A549 (cell line): ENCODE measurements at regions not wholly inside any gene's neighbourhood (a gene's known extent, or its start where the extent isn't known, plus 50 kb on each side); places are given as distances from the start of the nearest gene placed in this dataset.

Experiments
- ATAC-seq, 2 experiments: fragments of 200-7000 bp in 1 of 2; fragments of >200 bp in 1 of 2; cut with Nextera tagmentation in 1 of 2; cut with Tn5 transposase in 1 of 2; 3 replicates each; pipeline versions ENCODE4 v1.8.0 to v1.9.1; 2018 to 2020; ENCODE audit warnings: mild to moderate bottlenecking in 1 of 2, moderate library complexity in 1 of 2
- CTCF ChIA-PET: fragments of 300-600 bp; sonication (Branson Sonifier 250); formaldehyde crosslinking; extraction: SDS; loops from one replicate; lab custom pipeline; 2021; ENCODE audit warnings: antibody characterized with exemption, inconsistent platforms; lab: Yijun Ruan, JAX
- POLR2A ChIA-PET: fragments of 350-600 bp; formaldehyde crosslinking; extraction: SDS; loops from one replicate; lab custom pipeline; 2021; ENCODE audit warnings: antibody characterized with exemption, inconsistent platforms; lab: Yijun Ruan, JAX
- DNase-seq, 2 experiments: peaks; one replicate each; pipeline versions ENCODE4 v3.0.0 to v3.0.0-alpha.2; 2011 to 2016; ENCODE audit warnings: low read depth in 1 of 2, low spot score in 1 of 2
- FAIRE-seq: peaks from 2 replicates; lab custom pipeline; 2011; peaks lifted over from hg19 to GRCh38; lab: Jason Lieb, UNC
- H3K27ac ChIP-seq, 2 experiments: fragments of >200 bp; sonication (Bioruptor Twin); formaldehyde crosslinking; 3 replicates each; pipeline ENCODE4 v1.5.1; 2016 to 2017
- H3K4me1 ChIP-seq: fragments of >200 bp; sonication (Bioruptor Twin); formaldehyde crosslinking; 3 replicates; pipeline ENCODE4 v1.6.1; 2016
- H3K4me2 ChIP-seq: fragments of >200 bp; sonication (Bioruptor Twin); formaldehyde crosslinking; 3 replicates; pipeline ENCODE4 v1.6.1; 2016
- H3K4me3 ChIP-seq: fragments of >200 bp; sonication (Bioruptor Twin); formaldehyde crosslinking; 3 replicates; pipeline ENCODE4 v1.5.1; 2016
- H3K9me3 ChIP-seq: fragments of >200 bp; sonication (Bioruptor Twin); formaldehyde crosslinking; 3 replicates; pipeline ENCODE4 v1.6.1; 2016
- ATOH8 ChIP-seq: fragments of 250-450 bp; sonication (Bioruptor Pico); IDR thresholded peaks from 2 replicates; pipeline ENCODE4 v1.5.0; 2020; ENCODE audit warnings: low read depth, mild to moderate bottlenecking, moderate library complexity
- BCL3 ChIP-seq: fragments of >200 bp; sonication (Bioruptor Twin); formaldehyde crosslinking; IDR thresholded peaks from 3 replicates; pipeline ENCODE4 v1.6.1; 2016
- CBX2 ChIP-seq: fragments of 200-600 bp; sonication (generic); IDR thresholded peaks from 2 replicates; pipeline ENCODE4 v1.6.1; 2016; ENCODE audit warnings: low read depth, mild to moderate bottlenecking, borderline replicate concordance
- CHD2 ChIP-seq: fragments of 150-350 bp; IDR thresholded peaks from 2 replicates; pipeline ENCODE4 v1.6.1; 2014; ENCODE audit warnings: low read length; ENCODE audit not compliant: partially characterized antibody
- ESRRA ChIP-seq: fragments of 150-350 bp; IDR thresholded peaks from 2 replicates; pipeline ENCODE4 v1.6.1; 2014; ENCODE audit warnings: mild to moderate bottlenecking, low read length, borderline replicate concordance
- FOXS1 ChIP-seq: fragments of 250-450 bp; sonication (Bioruptor Pico); IDR thresholded peaks from 2 replicates; pipeline ENCODE4 v1.5.0; 2020; ENCODE audit warnings: mild to moderate bottlenecking, moderate library complexity
- HDAC2 ChIP-seq: fragments of 200-600 bp; sonication (generic); IDR thresholded peaks from 2 replicates; pipeline ENCODE4 v1.6.1; 2016
- HEYL ChIP-seq: fragments of 250-450 bp; sonication (Bioruptor Pico); IDR thresholded peaks from 2 replicates; pipeline ENCODE4 v1.8.0; 2021; ENCODE audit warnings: mild to moderate bottlenecking, moderate library complexity
- JUN ChIP-seq, 2 experiments: fragments of >200 bp; sonication (Bioruptor Twin); formaldehyde crosslinking; IDR thresholded peaks; 2 replicates in 1 of 2; 3 replicates in 1 of 2; pipeline ENCODE4 v1.6.1; 2016 to 2017
- KDM1A ChIP-seq: fragments of 200-600 bp; sonication (generic); IDR thresholded peaks from 2 replicates; pipeline ENCODE4 v1.6.1; 2016; ENCODE audit warnings: low read depth, mild to moderate bottlenecking
- MYC ChIP-seq: IDR thresholded peaks from 2 replicates; pipeline ENCODE4 v1.6.1; 2012; ENCODE audit warnings: mild to moderate bottlenecking, inconsistent platforms, low read length, improper control_type of control experiment, borderline replicate concordance
- NR3C1 ChIP-seq: fragments of >200 bp; sonication (Bioruptor Twin); formaldehyde crosslinking; IDR thresholded peaks from 3 replicates; pipeline ENCODE4 v1.6.1; 2017
- POLR2A ChIP-seq: IDR thresholded peaks from 2 replicates; pipeline ENCODE4 v1.6.1; 2012; ENCODE audit warnings: mild to moderate bottlenecking, low read length
- RAD21 ChIP-seq, 2 experiments: fragments of >200 bp in 1 of 2; sonication (Bioruptor Twin) in 1 of 2; formaldehyde crosslinking in 1 of 2; IDR thresholded peaks in 1 of 2; conservative IDR thresholded peaks in 1 of 2; 2 replicates in 1 of 2; 3 replicates in 1 of 2; pipeline ENCODE4 v1.6.1; 2012 to 2018; ENCODE audit warnings: inconsistent platforms in 1 of 2
- SREBF2 ChIP-seq: fragments of 450-650 bp; IDR thresholded peaks from 2 replicates; pipeline ENCODE4 v1.6.1; 2014; ENCODE audit warnings: mild to moderate bottlenecking, moderate library complexity
- TFCP2L1 ChIP-seq: fragments of 250-450 bp; sonication (Bioruptor Pico); IDR thresholded peaks from 2 replicates; pipeline ENCODE4 v1.5.0; 2021; ENCODE audit warnings: mild to moderate bottlenecking
- ZSCAN20 ChIP-seq: fragments of 250-450 bp; sonication (Bioruptor Pico); IDR thresholded peaks from 2 replicates; pipeline ENCODE4 v1.8.0; 2022; ENCODE audit warnings: mild to moderate bottlenecking, moderate library complexity
- WGBS: methylation state at CpG from one replicate; pipeline ENCODE4 v1.1.6; 2017; ENCODE audit errors: missing lambda C conversion rate; 5-methylcytosine and 5-hydroxymethylcytosine counted together
- TF ChIP-seq, protein P1 (sequence below): IDR thresholded peaks from 2 replicates; pipeline ENCODE4 v1.6.1; 2012; ENCODE audit warnings: low read depth, borderline replicate concordance
- TF ChIP-seq, protein P2 (sequence below): IDR thresholded peaks from 2 replicates; pipeline ENCODE4 v1.6.1; 2012

DNA sequence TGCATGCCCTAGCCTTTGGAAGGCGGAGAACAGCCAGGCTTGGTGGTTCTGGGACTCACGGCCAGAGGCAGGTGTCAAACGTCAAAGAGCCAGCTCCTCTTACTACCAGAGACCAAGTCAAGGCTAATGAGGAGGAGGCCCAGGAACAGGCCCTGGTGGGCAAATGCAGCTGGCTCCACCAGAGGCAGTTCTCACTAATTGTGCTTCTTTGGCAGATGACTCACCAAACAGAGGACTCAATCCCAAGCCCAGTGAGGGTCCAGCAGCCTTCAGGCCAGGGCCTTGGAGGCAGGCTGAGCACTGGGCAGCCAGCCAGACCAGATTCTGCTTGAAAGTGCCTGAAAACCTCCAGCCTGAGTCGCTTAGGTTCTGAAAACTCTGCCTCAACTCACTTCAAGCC is 336.5 kb upstream of the CDH5 start:
- FAIRE-seq (no peak), DNase-seq (no peak), ATAC-seq (no peak)
- no peak overlapping the region for H3K4me3 ChIP-seq
- H3K4me1 ChIP-seq, result no peaks in the 10 kb centered on the region
- no peaks in the 10 kb centered on the region for H3K9me3 ChIP-seq
- POLR2A ChIA-PET, result no interaction called here
- WGBS, result 2% methylated on average over 4 of the region's 4 CpGs
- TF ChIP-seq ESRRA (no peak), TFCP2L1 (CRISPR knock-in tag) (no peak), FOXS1 (CRISPR knock-in tag) (no peak), JUN (IDR thresholded peaks at IDR 0.05) (no peak)
- TF ChIP-seq, protein P1, sequence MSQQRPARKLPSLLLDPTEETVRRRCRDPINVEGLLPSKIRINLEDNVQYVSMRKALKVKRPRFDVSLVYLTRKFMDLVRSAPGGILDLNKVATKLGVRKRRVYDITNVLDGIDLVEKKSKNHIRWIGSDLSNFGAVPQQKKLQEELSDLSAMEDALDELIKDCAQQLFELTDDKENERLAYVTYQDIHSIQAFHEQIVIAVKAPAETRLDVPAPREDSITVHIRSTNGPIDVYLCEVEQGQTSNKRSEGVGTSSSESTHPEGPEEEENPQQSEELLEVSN, result no peak
- TF ChIP-seq, protein P2, sequence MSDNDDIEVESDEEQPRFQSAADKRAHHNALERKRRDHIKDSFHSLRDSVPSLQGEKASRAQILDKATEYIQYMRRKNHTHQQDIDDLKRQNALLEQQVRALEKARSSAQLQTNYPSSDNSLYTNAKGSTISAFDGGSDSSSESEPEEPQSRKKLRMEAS, result no peak
- CTCF ChIA-PET, result interaction anchor here (0.6 kb wide), 1 partner anchor 602 kb away, joined by 3 read pairs; no protein-coding TSS in a partner anchor
- H3K27ac ChIP-seq, result no peak overlapping the region
- no peak overlapping the region for H3K4me2 ChIP-seq

DNA sequence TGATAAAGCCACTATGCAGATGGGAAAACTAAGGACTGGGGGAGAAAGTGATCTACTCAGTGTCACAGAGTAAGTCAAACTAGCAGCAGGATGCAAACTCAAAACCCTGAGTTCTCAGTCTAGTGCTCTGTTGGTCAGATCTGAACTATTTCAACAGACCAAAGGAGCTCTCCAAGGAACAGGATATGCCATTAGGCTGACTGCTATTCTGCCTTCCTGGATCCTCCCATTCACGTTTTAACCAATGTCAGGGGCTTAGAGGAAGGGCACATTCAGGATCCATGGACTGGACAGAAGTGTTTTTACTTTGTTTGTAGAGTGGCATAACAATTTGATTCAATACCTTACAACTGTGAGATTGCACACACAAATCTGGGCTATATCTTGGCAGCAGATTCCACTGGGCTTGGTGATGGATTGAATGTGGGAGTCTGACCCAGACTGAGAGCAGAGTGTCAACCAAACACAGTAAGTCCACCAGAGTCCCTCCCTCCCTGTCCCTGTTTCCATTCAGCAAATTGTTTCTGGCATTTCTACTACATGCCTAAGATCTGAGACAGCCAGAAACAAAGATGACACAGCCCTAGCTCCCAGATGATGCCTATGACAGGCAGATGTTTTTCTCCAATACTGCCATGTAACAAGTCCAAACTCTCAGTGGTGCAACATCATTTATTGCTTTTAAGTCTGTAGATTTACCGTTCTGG is 337.8 kb upstream of the CDH5 start:
- Histone ChIP-seq H3K4me1 (no peaks in the 10 kb centered on the region), H3K4me2 (no peak overlapping the region), H3K27ac (no peak overlapping the region), H3K9me3 (no peaks in the 10 kb centered on the region), H3K4me3 (no peak overlapping the region)
- TF ChIP-seq NR3C1 (no peak), BCL3 (no peak), ATOH8 (no peak), CHD2 (no peak), CBX2 (no peak), ZSCAN20 (CRISPR knock-in tag) (no peak), HDAC2 (no peak)
- ChIA-PET CTCF (no interaction called here), POLR2A (no interaction called here)
- no peak for FAIRE-seq
- 0% methylated on average over 2 of the region's 2 CpGs for WGBS
- DNase-seq, result no peak
- no peak for ATAC-seq

DNA sequence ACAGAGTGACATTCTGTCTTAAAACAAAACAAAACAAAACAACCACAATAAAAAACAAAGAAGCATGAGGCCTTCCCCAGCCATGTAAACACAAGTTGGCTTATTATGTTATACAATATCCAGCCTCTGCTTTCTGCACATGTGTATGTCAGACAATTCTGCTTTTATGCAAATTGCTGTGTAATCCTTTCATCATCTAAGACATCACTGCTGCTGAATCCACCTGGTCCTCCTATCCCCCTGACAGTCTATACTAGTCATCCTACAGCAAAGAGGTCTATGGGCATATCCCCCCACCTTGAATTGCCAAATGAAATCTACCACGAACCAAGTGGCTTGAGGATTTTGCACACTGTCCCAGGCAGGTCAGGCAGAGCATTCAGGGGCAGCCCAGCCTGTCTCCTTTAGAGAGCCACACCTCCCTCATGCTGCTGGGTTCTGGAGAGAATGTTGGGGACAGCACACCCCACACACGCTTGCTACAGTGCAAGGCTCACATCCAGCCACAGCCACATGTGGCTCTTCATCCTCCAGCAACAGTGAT is 339.6 kb upstream of the CDH5 start:
- ATAC-seq (no peak), DNase-seq (no peak), FAIRE-seq (no peak)
- WGBS, result no CpG with 5 or more reads among the region's 2 CpGs
- no peak overlapping the region for H3K27ac ChIP-seq
- no peaks in the 10 kb centered on the region for H3K9me3 ChIP-seq
- ChIA-PET POLR2A (no interaction called here), CTCF (no interaction called here)
- no peak overlapping the region for H3K4me3 ChIP-seq
- no peaks in the 10 kb centered on the region for H3K4me1 ChIP-seq
- no peak overlapping the region for H3K4me2 ChIP-seq
- TF ChIP-seq HEYL, result no peak
- TF ChIP-seq MYC, result no peak
- no peak for TF ChIP-seq KDM1A
- no peak for TF ChIP-seq SREBF2
- TF ChIP-seq, all 56 proteins: peak for 0

GRCh38 chr16:66026211-66026610 is 340.3 kb upstream of the CDH5 start:
- TF ChIP-seq RAD21 (conservative IDR thresholded peaks at IDR 0.05 in 1 of 2, IDR thresholded peaks at IDR 0.05 in 1 of 2) (peak in 1 of 2 experiments; percentile 32; a peak in 1 of 5 replicates), POLR2A (no peak)
- TF ChIP-seq, all 56 proteins: peak for 1
- Histone ChIP-seq H3K4me1 (no peaks in the 10 kb centered on the region), H3K4me2 (no peak overlapping the region), H3K27ac (no peak overlapping the region), H3K9me3 (no peaks in the 10 kb centered on the region), H3K4me3 (no peak overlapping the region)
- ATAC-seq, result peak; percentile 39 to 59; a peak in 3 of 6 replicates
- CTCF ChIA-PET, result interaction anchor here (0.5 kb wide), 1 partner anchor 223 kb away, joined by 3 read pairs; no protein-coding TSS in a partner anchor
- POLR2A ChIA-PET, result no interaction called here
- WGBS, result 16% methylated on average over 5 of the region's 5 CpGs
- DNase-seq, result peak in 1 of 2 experiments; percentile 5
- FAIRE-seq, result no peak
